SU-DHL-6 (cell line): ENCODE measurements at regions not wholly inside any gene's neighbourhood (a gene's known extent, or its start where the extent isn't known, plus 50 kb on each side); places are given as distances from the start of the nearest gene placed in this dataset.

ENCODE experiments used
- H2AFZ ChIP-seq: fragments of 200-600 bp; sonication (generic); 2 replicates; pipeline ENCODE4 v1.6.1; 2014; ENCODE audit warnings: low read depth, mild to moderate bottlenecking, moderate library complexity, mixed read lengths, antibody characterized with exemption, low read length; ENCODE audit not compliant: severe bottlenecking
- H3F3A ChIP-seq: fragments of 200-600 bp; shearing (Covaris generic); 2 replicates; pipeline ENCODE4 v1.6.0; 2016; ENCODE audit warnings: antibody characterized with exemption, mild to moderate bottlenecking; ENCODE audit not compliant: insufficient read depth
- H3K27ac ChIP-seq: fragments of 200-600 bp; sonication (generic); 2 replicates; pipeline ENCODE4 v1.5.1; 2016; ENCODE audit warnings: low read depth, mild to moderate bottlenecking, low read length, moderate library complexity, mixed read lengths
- H3K27me3 ChIP-seq: fragments of 200-600 bp; sonication (generic), shearing (Covaris generic); 2 replicates; pipeline ENCODE4 v1.6.0; 2014; ENCODE audit warnings: mild to moderate bottlenecking, low read length
- H3K36me3 ChIP-seq: fragments of 200-600 bp; sonication (generic); 2 replicates; pipeline ENCODE4 v1.6.1; 2014; ENCODE audit warnings: mild to moderate bottlenecking, low read length, mixed read lengths
- H3K4me2 ChIP-seq: fragments of 300-600, 200-600 bp; shearing (Covaris generic), sonication (generic); 2 replicates; pipeline ENCODE4 v1.6.0; 2014; ENCODE audit warnings: low read length, low read depth, mild to moderate bottlenecking; ENCODE audit not compliant: poor library complexity, severe bottlenecking
- H3K4me3 ChIP-seq: fragments of 200-600 bp; sonication (generic); 2 replicates; pipeline ENCODE4 v1.5.1; 2014; ENCODE audit warnings: antibody characterized with exemption, low read length, mild to moderate bottlenecking, mixed read lengths; ENCODE audit not compliant: insufficient read depth, poor library complexity, severe bottlenecking
- H3K79me2 ChIP-seq: fragments of 200-600 bp; sonication (generic); 2 replicates; pipeline ENCODE4 v1.6.1; 2014; ENCODE audit warnings: mild to moderate bottlenecking, low read length, moderate library complexity; ENCODE audit not compliant: insufficient read depth
- H3K9ac ChIP-seq: fragments of 200-600 bp; sonication (generic); 2 replicates; pipeline ENCODE4 v1.7.0; 2014; ENCODE audit warnings: mild to moderate bottlenecking, low read length
- H3K9me2 ChIP-seq: fragments of 200-600 bp; sonication (generic); replicated peaks from 2 replicates; pipeline ENCODE4 v1.6.1; 2014; ENCODE audit warnings: low read length; ENCODE audit not compliant: insufficient read depth
- H3K9me3 ChIP-seq: fragments of 200-600 bp; sonication (generic); 2 replicates; pipeline ENCODE4 v1.6.1; 2014; ENCODE audit warnings: low read length, mixed read lengths; ENCODE audit not compliant: insufficient read depth
- H4K20me1 ChIP-seq: fragments of 200-600 bp; sonication (generic); 2 replicates; pipeline ENCODE4 v1.6.1; 2014; ENCODE audit warnings: low read depth, mild to moderate bottlenecking, antibody characterized with exemption, low read length, moderate library complexity, mixed read lengths
- EZH2phosphoT487 ChIP-seq: fragments of 200-600 bp; sonication (generic), shearing (Covaris generic); conservative IDR thresholded peaks from 2 replicates; pipeline ENCODE4 v1.6.1; 2018; ENCODE audit warnings: mild to moderate bottlenecking, antibody characterized with exemption, low read length, moderate library complexity, mixed read lengths
- TF ChIP-seq, protein P1 (sequence below): fragments of 200-600 bp; sonication (generic); IDR thresholded peaks from one replicate; pipeline ENCODE4 v1.5.1; 2017; ENCODE audit warnings: antibody characterized with exemption, mild to moderate bottlenecking, low read length, moderate library complexity; ENCODE audit not compliant: insufficient read depth, poor library complexity, severe bottlenecking

DNA sequence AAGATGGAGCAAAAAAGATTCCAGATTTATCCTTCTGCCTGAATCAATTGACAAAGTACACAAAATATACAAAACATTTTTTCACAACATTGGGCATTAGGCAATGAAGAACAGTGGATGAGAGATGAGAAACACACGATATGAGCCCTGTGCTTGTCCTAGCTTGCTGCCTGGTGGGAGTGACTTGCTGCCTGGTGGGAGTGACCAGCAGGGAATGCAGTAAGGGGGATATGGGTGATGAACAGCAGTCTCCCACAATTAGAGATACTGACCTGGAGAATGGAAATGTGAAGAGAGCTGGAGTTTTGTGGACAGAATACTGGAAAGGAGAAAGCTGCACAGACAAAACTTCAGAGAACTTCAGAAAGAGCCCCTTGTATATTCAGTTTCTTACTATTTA lies 629.4 kb upstream of the FRG1 start:
- no peaks in the 10 kb centered on the region for H3F3A ChIP-seq
- no peaks in the 10 kb centered on the region for H3K9me3 ChIP-seq
- H2AFZ ChIP-seq, result no peak overlapping the region
- no peak overlapping the region for H3K4me3 ChIP-seq
- H3K4me2 ChIP-seq, result no peak overlapping the region
- H3K27ac ChIP-seq, result no peak overlapping the region
- H4K20me1 ChIP-seq, result no peaks in the 10 kb centered on the region
- H3K36me3 ChIP-seq, result no peaks in the 10 kb centered on the region
- H3K9ac ChIP-seq, result no peak overlapping the region
- H3K27me3 ChIP-seq, result no peaks in the 10 kb centered on the region
- no peaks in the 10 kb centered on the region for H3K79me2 ChIP-seq
- TF ChIP-seq EZH2phosphoT487, result no peak
- TF ChIP-seq, protein P1, sequence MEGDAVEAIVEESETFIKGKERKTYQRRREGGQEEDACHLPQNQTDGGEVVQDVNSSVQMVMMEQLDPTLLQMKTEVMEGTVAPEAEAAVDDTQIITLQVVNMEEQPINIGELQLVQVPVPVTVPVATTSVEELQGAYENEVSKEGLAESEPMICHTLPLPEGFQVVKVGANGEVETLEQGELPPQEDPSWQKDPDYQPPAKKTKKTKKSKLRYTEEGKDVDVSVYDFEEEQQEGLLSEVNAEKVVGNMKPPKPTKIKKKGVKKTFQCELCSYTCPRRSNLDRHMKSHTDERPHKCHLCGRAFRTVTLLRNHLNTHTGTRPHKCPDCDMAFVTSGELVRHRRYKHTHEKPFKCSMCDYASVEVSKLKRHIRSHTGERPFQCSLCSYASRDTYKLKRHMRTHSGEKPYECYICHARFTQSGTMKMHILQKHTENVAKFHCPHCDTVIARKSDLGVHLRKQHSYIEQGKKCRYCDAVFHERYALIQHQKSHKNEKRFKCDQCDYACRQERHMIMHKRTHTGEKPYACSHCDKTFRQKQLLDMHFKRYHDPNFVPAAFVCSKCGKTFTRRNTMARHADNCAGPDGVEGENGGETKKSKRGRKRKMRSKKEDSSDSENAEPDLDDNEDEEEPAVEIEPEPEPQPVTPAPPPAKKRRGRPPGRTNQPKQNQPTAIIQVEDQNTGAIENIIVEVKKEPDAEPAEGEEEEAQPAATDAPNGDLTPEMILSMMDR, result no peak
- no peaks in the 10 kb centered on the region for H3K9me2 ChIP-seq

- Histone ChIP-seq H4K20me1 (no peaks in the 10 kb centered on the region), H3K4me2 (no peak overlapping the region), H3K9ac (no peak overlapping the region), H3K79me2 (no peaks in the 10 kb centered on the region), H2AFZ (no peak overlapping the region), H3K4me3 (no peak overlapping the region), H3K27me3 (no peaks in the 10 kb centered on the region), H3K9me3 (no peaks in the 10 kb centered on the region), H3K27ac (no peak overlapping the region), H3F3A (no peaks in the 10 kb centered on the region), H3K9me2 (no peaks in the 10 kb centered on the region), H3K36me3 (no peaks in the 10 kb centered on the region)
- TF ChIP-seq EZH2phosphoT487, result no peak
- TF ChIP-seq, protein P1, result no peak
Observed at GRCh38 chr4:189313064-189313463, 627.6 kb upstream of the FRG1 start.

DNA sequence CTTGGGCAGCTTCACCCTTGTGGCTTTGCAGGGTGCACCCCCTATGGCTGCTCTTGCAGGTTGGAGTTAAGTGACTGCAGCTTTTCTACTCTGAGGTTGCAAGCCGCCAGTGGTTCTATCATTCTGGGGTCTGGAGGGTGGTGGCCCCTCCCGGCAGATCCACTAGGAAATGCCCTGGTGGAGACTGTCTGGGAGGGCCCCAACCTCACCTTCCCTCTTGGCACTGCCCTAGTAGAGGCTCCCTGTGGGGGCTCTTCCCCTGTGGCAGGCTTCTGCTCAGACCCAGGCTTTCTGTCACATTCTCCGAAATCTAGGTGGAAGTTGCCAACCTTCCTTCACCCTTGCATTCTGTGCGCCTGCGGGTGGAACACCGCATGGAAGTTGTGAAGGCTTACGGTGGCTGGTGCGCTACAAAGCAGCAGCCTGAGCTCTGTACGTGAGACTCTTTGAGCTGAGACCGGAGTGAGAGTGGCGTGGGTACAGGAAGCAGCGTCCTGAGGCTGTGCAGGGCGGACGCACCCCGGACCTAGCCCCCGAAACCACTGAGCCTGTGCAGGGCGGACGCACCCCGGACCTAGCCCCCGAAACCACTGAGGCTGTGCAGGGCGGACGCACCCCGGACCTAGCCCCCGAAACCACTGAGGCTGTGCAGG lies 626.7 kb upstream of the FRG1 start:
- Histone ChIP-seq H3K27me3 (no peaks in the 10 kb centered on the region), H2AFZ (no peak overlapping the region), H3K4me3 (no peak overlapping the region), H3F3A (no peaks in the 10 kb centered on the region), H4K20me1 (no peaks in the 10 kb centered on the region), H3K4me2 (no peak overlapping the region), H3K27ac (no peak overlapping the region), H3K9me3 (no peaks in the 10 kb centered on the region), H3K36me3 (no peaks in the 10 kb centered on the region), H3K9ac (no peak overlapping the region), H3K79me2 (no peaks in the 10 kb centered on the region), H3K9me2 (no peaks in the 10 kb centered on the region)
- no peak for TF ChIP-seq EZH2phosphoT487
- TF ChIP-seq, protein P1, result no peak
